HG03469 (cell line): ENCODE measurements at regions not wholly inside any gene's neighbourhood (a gene's known extent, or its start where the extent isn't known, plus 50 kb on each side); places are given as distances from the start of the nearest gene placed in this dataset.
"Not testable (repeated sequence)": the region's sequence is repeated elsewhere in the genome, so short reads cannot be mapped to it uniquely, and the experiment has no call there.

Experiments used
- ATAC-seq: cut with Tn5 transposase; IDR thresholded peaks from one replicate; pipeline ENCODE4 v1.9.1; 2021; ENCODE audit warnings: mild to moderate bottlenecking, moderate library complexity, moderate number of reproducible peaks; ENCODE audit not compliant: unreplicated experiment

GRCh38 chr14:106006716-106007115 lies 480.3 kb downstream of the TMEM121 start:
- ATAC-seq = not testable (repeated sequence)

- ATAC-seq = no peak
Measured at GRCh38 chr14:106010783-106011182, 484.4 kb downstream of the TMEM121 start.

GRCh38 chr14:106011631-106012360 lies 485.4 kb downstream of the TMEM121 start:
- ATAC-seq = not testable (repeated sequence)

- not testable (repeated sequence) for ATAC-seq
Measured at GRCh38 chr14:106012361-106012725, 486.0 kb downstream of the TMEM121 start.

GRCh38 chr14:106013879-106014376 lies 487.5 kb downstream of the TMEM121 start:
- no peak for ATAC-seq

GRCh38 chr14:106017952-106018351 lies 491.6 kb downstream of the TMEM121 start:
- not testable (repeated sequence) for ATAC-seq

- no peak for ATAC-seq
Measured at GRCh38 chr14:106021832-106022231, 495.4 kb downstream of the TMEM121 start.

GRCh38 chr14:106022648-106023047 lies 496.3 kb downstream of the TMEM121 start:
- not testable (repeated sequence) for ATAC-seq

GRCh38 chr14:106023411-106023810 lies 497.0 kb downstream of the TMEM121 start:
- ATAC-seq = no peak

GRCh38 chr14:106024983-106025604 lies 498.7 kb downstream of the TMEM121 start:
- no peak for ATAC-seq

- no peak for ATAC-seq
Measured at GRCh38 chr14:106026026-106026425, 499.6 kb downstream of the TMEM121 start.

- ATAC-seq = not testable (repeated sequence)
Measured at GRCh38 chr14:106027759-106028158, 501.4 kb downstream of the TMEM121 start.

- ATAC-seq = no peak
Measured at GRCh38 chr14:106029959-106030358, 503.6 kb downstream of the TMEM121 start.

- no peak for ATAC-seq
Measured at GRCh38 chr14:106037380-106037779, 511.0 kb downstream of the TMEM121 start.

- ATAC-seq = no peak
Measured at GRCh38 chr14:106038263-106038662, 511.9 kb downstream of the TMEM121 start.

GRCh38 chr14:106039400-106039799 lies 513.0 kb downstream of the TMEM121 start:
- ATAC-seq = no peak

- ATAC-seq = no peak
Measured at GRCh38 chr14:106044515-106044914, 518.1 kb downstream of the TMEM121 start.

- ATAC-seq = no peak
Measured at GRCh38 chr14:106044949-106045596, 518.7 kb downstream of the TMEM121 start.

- no peak for ATAC-seq
Measured at GRCh38 chr14:106051796-106052195, 525.4 kb downstream of the TMEM121 start.

- no peak for ATAC-seq
Measured at GRCh38 chr14:106055289-106055688, 528.9 kb downstream of the TMEM121 start.

GRCh38 chr14:106058342-106058741 lies 532.0 kb downstream of the TMEM121 start:
- no peak for ATAC-seq
